ENCODE measurements at regions not wholly inside any gene's neighbourhood (a gene's known extent, or its start where the extent isn't known, plus 50 kb on each side); places are given as distances from the start of the nearest gene placed in this dataset.

GRCh38 chr1:244352156-244352830, 99.4 kb downstream of the ADSS2 start:
- DNase-seq, result no peak
- TF ChIP-seq GATA1 (IDR thresholded peaks at IDR 0.05; ENCODE audit: low read depth, low read length), result no peak
- no peak for TF ChIP-seq POLR2A (IDR thresholded peaks at IDR 0.05; ENCODE audit: low read length)

GRCh38 chr1:244353551-244354091, 98.1 kb downstream of the ADSS2 start:
- DNase-seq, result peak in 1 of 2 experiments; percentile 4
- TF ChIP-seq GATA1 (IDR thresholded peaks at IDR 0.05; ENCODE audit: low read depth, low read length) (no peak), POLR2A (IDR thresholded peaks at IDR 0.05; ENCODE audit: low read length) (no peak)

- TF ChIP-seq GATA1 (IDR thresholded peaks at IDR 0.05; ENCODE audit: low read depth, low read length) (no peak), POLR2A (IDR thresholded peaks at IDR 0.05; ENCODE audit: low read length) (no peak)
- DNase-seq, result peak in 1 of 2 experiments; percentile 11
Observed at GRCh38 chr1:244354810-244355278, 96.9 kb downstream of the ADSS2 start.

GRCh38 chr1:244356376-244356775, 95.3 kb downstream of the ADSS2 start:
- DNase-seq, result no peak
- TF ChIP-seq GATA1 (IDR thresholded peaks at IDR 0.05; ENCODE audit: low read depth, low read length), result no peak
- TF ChIP-seq POLR2A (IDR thresholded peaks at IDR 0.05; ENCODE audit: low read length), result no peak

All from erythroblast (primary cell).